22Rv1 (cell line): ENCODE measurements at regions not wholly inside any gene's neighbourhood (a gene's known extent, or its start where the extent isn't known, plus 50 kb on each side); places are given as distances from the start of the nearest gene placed in this dataset.

ENCODE experiments used
- CTCF ChIP-seq: fragments of 450-650 bp; IDR thresholded peaks from 2 replicates; pipeline ENCODE4 v1.5.1; 2017; ENCODE audit warnings: mild to moderate bottlenecking
- ZFX ChIP-seq: fragments of 450-650 bp; IDR thresholded peaks from 2 replicates; pipeline ENCODE4 v1.6.1; 2017; ENCODE audit warnings: antibody characterized with exemption, borderline replicate concordance

- TF ChIP-seq CTCF (no peak), ZFX (no peak)
These were observed 276.0 kb downstream of the DMAC1 start for GRCh38 chr9:7523426-7524043.
